MM.1S (cell line): ENCODE measurements at regions not wholly inside any gene's neighbourhood (a gene's known extent, or its start where the extent isn't known, plus 50 kb on each side); places are given as distances from the start of the nearest gene placed in this dataset.

Experiments used
- EZH2phosphoT487 ChIP-seq: fragments of 300-600 bp; sonication (generic); IDR thresholded peaks from 2 replicates; pipeline ENCODE4 v1.6.1; 2018; ENCODE audit warnings: antibody characterized with exemption, low read length
- TF ChIP-seq, protein P1 (sequence below): fragments of 300-600 bp; sonication (generic); IDR thresholded peaks from 2 replicates; pipeline ENCODE4 v1.5.1; 2016; ENCODE audit warnings: antibody characterized with exemption, low read length, mixed read lengths

DNA sequence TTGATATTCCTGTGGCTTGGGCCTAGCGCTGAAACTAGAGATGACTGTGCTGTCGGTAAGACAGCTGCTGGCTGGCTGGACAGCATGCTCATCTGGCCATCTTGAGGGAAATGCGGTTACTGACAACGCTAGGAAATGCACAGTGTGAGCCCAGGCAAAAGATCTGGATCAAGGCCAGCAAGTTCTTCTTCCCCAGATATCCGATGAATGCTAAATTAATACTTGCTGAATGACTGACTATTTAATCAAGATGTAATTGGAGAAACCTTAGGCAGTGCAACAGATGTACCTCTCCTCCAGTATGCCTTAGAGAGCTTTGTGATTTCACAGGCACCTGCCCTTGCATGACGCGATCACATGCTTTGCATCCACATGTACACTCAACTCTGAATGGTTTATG is 659.1 kb downstream of the EFNA5 start:
- TF ChIP-seq, protein P1, sequence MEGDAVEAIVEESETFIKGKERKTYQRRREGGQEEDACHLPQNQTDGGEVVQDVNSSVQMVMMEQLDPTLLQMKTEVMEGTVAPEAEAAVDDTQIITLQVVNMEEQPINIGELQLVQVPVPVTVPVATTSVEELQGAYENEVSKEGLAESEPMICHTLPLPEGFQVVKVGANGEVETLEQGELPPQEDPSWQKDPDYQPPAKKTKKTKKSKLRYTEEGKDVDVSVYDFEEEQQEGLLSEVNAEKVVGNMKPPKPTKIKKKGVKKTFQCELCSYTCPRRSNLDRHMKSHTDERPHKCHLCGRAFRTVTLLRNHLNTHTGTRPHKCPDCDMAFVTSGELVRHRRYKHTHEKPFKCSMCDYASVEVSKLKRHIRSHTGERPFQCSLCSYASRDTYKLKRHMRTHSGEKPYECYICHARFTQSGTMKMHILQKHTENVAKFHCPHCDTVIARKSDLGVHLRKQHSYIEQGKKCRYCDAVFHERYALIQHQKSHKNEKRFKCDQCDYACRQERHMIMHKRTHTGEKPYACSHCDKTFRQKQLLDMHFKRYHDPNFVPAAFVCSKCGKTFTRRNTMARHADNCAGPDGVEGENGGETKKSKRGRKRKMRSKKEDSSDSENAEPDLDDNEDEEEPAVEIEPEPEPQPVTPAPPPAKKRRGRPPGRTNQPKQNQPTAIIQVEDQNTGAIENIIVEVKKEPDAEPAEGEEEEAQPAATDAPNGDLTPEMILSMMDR: no peak
- TF ChIP-seq EZH2phosphoT487: no peak
